ENCODE measurements at regions not wholly inside any gene's neighbourhood (a gene's known extent, or its start where the extent isn't known, plus 50 kb on each side); places are given as distances from the start of the nearest gene placed in this dataset.

- no peak for TF ChIP-seq CTCF (IDR thresholded peaks at IDR 0.05; ENCODE audit: borderline replicate concordance, extremely low read depth, low read length, poor library complexity, severe bottlenecking)
- TF ChIP-seq EZH2 (IDR thresholded peaks at IDR 0.05; ENCODE audit: borderline replicate concordance, low read depth, low read length, severe bottlenecking) = no peak
Measured at GRCh38 chr17:68195667-68196393, 52.0 kb upstream of the AMZ2 start.

Measured in DND-41 (cell line).